ENCODE measurements at regions not wholly inside any gene's neighbourhood (a gene's known extent, or its start where the extent isn't known, plus 50 kb on each side); places are given as distances from the start of the nearest gene placed in this dataset.

DNA sequence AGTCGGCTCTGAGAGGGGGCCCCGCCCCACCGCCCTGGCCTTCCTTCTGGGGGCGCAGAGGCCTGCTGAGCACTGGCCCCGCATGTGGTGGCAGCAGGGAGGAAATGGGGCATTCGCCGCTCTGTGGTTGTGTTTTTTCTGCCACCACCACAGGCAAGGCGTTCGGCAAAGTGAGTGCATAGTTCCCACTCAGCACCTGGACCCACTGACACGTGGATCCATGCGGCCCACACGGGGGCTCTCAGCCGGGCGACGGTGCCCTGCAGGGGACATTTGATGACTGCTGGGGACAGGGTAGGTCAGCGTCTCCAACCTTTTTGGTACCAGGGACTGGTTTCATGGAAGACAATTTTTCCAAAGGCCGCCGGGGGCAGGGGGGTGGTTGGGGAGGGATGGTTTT, 70.9 kb downstream of the ENGASE start:
- TF ChIP-seq POLR2AphosphoS5 (IDR thresholded peaks at IDR 0.05) (no peak), SMC3 (conservative IDR thresholded peaks at IDR 0.05; ENCODE audit: poor library complexity) (no peak), RAD21 (conservative IDR thresholded peaks at IDR 0.05) (no peak), EZH2 (IDR thresholded peaks at IDR 0.05; ENCODE audit: borderline replicate concordance, insufficient read depth, low read length, poor library complexity, severe bottlenecking) (no peak), EP300 (conservative IDR thresholded peaks at IDR 0.05; ENCODE audit: poor library complexity, severe bottlenecking) (no peak), MXI1 (conservative IDR thresholded peaks at IDR 0.05; ENCODE audit: poor library complexity, severe bottlenecking) (no peak), TAF1 (IDR thresholded peaks at IDR 0.05; ENCODE audit: low read depth) (no peak)
- TF ChIP-seq, protein P1, sequence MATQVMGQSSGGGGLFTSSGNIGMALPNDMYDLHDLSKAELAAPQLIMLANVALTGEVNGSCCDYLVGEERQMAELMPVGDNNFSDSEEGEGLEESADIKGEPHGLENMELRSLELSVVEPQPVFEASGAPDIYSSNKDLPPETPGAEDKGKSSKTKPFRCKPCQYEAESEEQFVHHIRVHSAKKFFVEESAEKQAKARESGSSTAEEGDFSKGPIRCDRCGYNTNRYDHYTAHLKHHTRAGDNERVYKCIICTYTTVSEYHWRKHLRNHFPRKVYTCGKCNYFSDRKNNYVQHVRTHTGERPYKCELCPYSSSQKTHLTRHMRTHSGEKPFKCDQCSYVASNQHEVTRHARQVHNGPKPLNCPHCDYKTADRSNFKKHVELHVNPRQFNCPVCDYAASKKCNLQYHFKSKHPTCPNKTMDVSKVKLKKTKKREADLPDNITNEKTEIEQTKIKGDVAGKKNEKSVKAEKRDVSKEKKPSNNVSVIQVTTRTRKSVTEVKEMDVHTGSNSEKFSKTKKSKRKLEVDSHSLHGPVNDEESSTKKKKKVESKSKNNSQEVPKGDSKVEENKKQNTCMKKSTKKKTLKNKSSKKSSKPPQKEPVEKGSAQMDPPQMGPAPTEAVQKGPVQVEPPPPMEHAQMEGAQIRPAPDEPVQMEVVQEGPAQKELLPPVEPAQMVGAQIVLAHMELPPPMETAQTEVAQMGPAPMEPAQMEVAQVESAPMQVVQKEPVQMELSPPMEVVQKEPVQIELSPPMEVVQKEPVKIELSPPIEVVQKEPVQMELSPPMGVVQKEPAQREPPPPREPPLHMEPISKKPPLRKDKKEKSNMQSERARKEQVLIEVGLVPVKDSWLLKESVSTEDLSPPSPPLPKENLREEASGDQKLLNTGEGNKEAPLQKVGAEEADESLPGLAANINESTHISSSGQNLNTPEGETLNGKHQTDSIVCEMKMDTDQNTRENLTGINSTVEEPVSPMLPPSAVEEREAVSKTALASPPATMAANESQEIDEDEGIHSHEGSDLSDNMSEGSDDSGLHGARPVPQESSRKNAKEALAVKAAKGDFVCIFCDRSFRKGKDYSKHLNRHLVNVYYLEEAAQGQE (IDR thresholded peaks at IDR 0.05; ENCODE audit: borderline replicate concordance): no peak
- TF ChIP-seq, protein P2, sequence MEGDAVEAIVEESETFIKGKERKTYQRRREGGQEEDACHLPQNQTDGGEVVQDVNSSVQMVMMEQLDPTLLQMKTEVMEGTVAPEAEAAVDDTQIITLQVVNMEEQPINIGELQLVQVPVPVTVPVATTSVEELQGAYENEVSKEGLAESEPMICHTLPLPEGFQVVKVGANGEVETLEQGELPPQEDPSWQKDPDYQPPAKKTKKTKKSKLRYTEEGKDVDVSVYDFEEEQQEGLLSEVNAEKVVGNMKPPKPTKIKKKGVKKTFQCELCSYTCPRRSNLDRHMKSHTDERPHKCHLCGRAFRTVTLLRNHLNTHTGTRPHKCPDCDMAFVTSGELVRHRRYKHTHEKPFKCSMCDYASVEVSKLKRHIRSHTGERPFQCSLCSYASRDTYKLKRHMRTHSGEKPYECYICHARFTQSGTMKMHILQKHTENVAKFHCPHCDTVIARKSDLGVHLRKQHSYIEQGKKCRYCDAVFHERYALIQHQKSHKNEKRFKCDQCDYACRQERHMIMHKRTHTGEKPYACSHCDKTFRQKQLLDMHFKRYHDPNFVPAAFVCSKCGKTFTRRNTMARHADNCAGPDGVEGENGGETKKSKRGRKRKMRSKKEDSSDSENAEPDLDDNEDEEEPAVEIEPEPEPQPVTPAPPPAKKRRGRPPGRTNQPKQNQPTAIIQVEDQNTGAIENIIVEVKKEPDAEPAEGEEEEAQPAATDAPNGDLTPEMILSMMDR (IDR thresholded peaks at IDR 0.05; ENCODE audit: poor library complexity, severe bottlenecking): no peak

DNA sequence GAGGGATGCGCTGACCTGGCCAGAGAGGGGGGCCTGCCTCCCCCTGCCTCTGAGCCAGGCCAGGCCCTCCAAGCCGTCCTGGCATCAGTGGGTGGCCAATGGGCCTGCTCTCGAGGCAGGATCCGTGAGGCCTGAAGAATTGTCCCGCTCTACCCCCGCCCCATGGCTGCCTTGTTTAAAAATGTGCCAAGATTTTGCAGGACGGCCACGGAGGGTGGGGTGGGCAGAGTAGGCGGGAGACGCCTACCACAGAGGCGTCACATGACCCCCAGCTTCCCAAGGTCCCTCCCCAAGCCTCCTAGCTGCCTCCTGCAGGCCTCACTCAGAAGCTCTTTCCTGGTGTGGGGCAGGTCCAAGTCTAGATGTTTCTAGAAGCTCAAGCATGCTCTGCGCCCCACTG, 69.5 kb downstream of the ENGASE start:
- Histone ChIP-seq H3F3A (ENCODE audit: insufficient read depth, low read length, poor library complexity, severe bottlenecking) (no peaks in the 10 kb centered on the region), H3K9me2 (ENCODE audit: insufficient read depth, low read length) (no peaks in the 10 kb centered on the region), H3K4me2 (ENCODE audit: low read length) (no peak overlapping the region), H3K4me3 (ENCODE audit: low read length) (no peak overlapping the region), H4K20me1 (ENCODE audit: insufficient read depth) (no peaks in the 10 kb centered on the region), H3K36me3 (ENCODE audit: insufficient read depth, low read length) (no peaks in the 10 kb centered on the region), H3K27me3 (ENCODE audit: insufficient read depth, low read depth, low read length) (no peaks in the 10 kb centered on the region), H3K9me3 (ENCODE audit: low read length) (no peaks in the 10 kb centered on the region), H3K27ac (ENCODE audit: low read length) (no peak overlapping the region), H2AFZ (ENCODE audit: low read depth, low read length) (no peak overlapping the region), H3K79me2 (replicated peaks; ENCODE audit: insufficient read depth, low read length) (no peaks in the 10 kb centered on the region), H3K9ac (ENCODE audit: low read length) (no peak overlapping the region)
- TF ChIP-seq EP300 (conservative IDR thresholded peaks at IDR 0.05; ENCODE audit: poor library complexity, severe bottlenecking): no peak
- TF ChIP-seq MXI1 (conservative IDR thresholded peaks at IDR 0.05; ENCODE audit: poor library complexity, severe bottlenecking): no peak
- TF ChIP-seq EZH2 (IDR thresholded peaks at IDR 0.05; ENCODE audit: borderline replicate concordance, insufficient read depth, low read length, poor library complexity, severe bottlenecking): no peak
- TF ChIP-seq TAF1 (IDR thresholded peaks at IDR 0.05; ENCODE audit: low read depth): no peak
- no peak for TF ChIP-seq SMC3 (conservative IDR thresholded peaks at IDR 0.05; ENCODE audit: poor library complexity)
- TF ChIP-seq POLR2AphosphoS5 (IDR thresholded peaks at IDR 0.05): no peak
- TF ChIP-seq RAD21 (conservative IDR thresholded peaks at IDR 0.05): no peak
- TF ChIP-seq, protein P2 (IDR thresholded peaks at IDR 0.05; ENCODE audit: poor library complexity, severe bottlenecking): no peak
- TF ChIP-seq, protein P1 (IDR thresholded peaks at IDR 0.05; ENCODE audit: borderline replicate concordance): no peak

More for the DNA sequence above, 70.9 kb downstream of the ENGASE start:
- Histone ChIP-seq H3K9ac (ENCODE audit: low read length) (no peak overlapping the region), H3K4me3 (ENCODE audit: low read length) (no peak overlapping the region), H3K4me2 (ENCODE audit: low read length) (no peak overlapping the region), H3K27me3 (ENCODE audit: insufficient read depth, low read depth, low read length) (no peaks in the 10 kb centered on the region), H4K20me1 (ENCODE audit: insufficient read depth) (no peaks in the 10 kb centered on the region), H3K27ac (ENCODE audit: low read length) (no peak overlapping the region), H3K36me3 (ENCODE audit: insufficient read depth, low read length) (no peaks in the 10 kb centered on the region), H3K79me2 (replicated peaks; ENCODE audit: insufficient read depth, low read length) (no peaks in the 10 kb centered on the region), H3K9me3 (ENCODE audit: low read length) (no peaks in the 10 kb centered on the region), H3K9me2 (ENCODE audit: insufficient read depth, low read length) (no peaks in the 10 kb centered on the region), H3F3A (ENCODE audit: insufficient read depth, low read length, poor library complexity, severe bottlenecking) (no peaks in the 10 kb centered on the region), H2AFZ (ENCODE audit: low read depth, low read length) (no peak overlapping the region)

Measured in neural cell (in vitro differentiated cells).